AG10803 (cell line): ENCODE measurements at regions not wholly inside any gene's neighbourhood (a gene's known extent, or its start where the extent isn't known, plus 50 kb on each side); places are given as distances from the start of the nearest gene placed in this dataset.

ENCODE experiments used
- DNase-seq: peaks from one replicate; pipeline ENCODE4 v3.0.0; 2010; ENCODE audit warnings: low read depth
- H3K4me3 ChIP-seq: 2 replicates; pipeline ENCODE4 v1.5.1; 2011; ENCODE audit warnings: mild to moderate bottlenecking, low read length, control low read depth
- TF ChIP-seq, protein P1 (sequence below): conservative IDR thresholded peaks from 2 replicates; pipeline ENCODE4 v1.5.1; 2011; ENCODE audit warnings: mild to moderate bottlenecking, low read length, control low read depth, inconsistent platforms

DNA sequence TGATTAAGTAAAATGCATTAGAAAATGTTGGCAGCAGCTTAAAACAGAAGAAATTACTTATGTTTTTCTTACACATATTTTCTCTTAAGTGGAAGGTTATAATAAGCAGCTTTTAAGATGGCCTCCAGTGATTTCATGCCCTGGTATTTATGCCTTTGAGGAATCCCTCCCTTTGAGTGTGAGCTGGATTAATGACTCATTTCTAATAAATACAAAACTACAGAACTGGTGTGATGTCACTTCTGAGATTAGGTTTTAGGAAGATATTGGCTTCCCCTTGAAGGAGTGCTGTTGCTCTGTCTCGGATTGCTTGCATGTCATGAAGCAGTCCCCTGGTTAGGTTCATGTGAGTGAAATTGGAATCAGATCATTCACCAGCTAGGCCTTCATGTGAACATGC, 143.2 kb upstream of the EPHA7 start:
- no peak for DNase-seq
- TF ChIP-seq, protein P1, sequence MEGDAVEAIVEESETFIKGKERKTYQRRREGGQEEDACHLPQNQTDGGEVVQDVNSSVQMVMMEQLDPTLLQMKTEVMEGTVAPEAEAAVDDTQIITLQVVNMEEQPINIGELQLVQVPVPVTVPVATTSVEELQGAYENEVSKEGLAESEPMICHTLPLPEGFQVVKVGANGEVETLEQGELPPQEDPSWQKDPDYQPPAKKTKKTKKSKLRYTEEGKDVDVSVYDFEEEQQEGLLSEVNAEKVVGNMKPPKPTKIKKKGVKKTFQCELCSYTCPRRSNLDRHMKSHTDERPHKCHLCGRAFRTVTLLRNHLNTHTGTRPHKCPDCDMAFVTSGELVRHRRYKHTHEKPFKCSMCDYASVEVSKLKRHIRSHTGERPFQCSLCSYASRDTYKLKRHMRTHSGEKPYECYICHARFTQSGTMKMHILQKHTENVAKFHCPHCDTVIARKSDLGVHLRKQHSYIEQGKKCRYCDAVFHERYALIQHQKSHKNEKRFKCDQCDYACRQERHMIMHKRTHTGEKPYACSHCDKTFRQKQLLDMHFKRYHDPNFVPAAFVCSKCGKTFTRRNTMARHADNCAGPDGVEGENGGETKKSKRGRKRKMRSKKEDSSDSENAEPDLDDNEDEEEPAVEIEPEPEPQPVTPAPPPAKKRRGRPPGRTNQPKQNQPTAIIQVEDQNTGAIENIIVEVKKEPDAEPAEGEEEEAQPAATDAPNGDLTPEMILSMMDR = no peak
- H3K4me3 ChIP-seq = no peak overlapping the region

DNA sequence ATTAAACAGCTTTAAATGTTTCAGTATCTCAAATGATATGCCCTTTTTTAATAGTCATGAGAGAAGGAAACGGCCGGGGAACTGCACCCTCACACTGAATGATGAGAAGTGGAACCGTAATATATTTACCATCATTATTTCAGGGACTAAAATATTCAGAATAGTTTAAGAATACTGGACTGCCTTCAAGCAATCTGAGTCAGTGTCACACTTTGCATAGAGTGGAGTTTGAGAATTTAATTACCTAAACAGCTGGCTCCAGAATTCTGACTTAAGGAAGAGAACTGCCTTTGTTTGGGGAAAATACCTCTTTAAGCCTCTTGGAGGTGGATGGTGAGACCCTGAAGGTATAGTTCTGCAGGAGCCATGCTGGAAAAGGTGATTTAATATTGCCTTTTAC, 135.9 kb upstream of the EPHA7 start:
- no peak for DNase-seq
- H3K4me3 ChIP-seq = no peak overlapping the region
- TF ChIP-seq, protein P1 = no peak

DNA sequence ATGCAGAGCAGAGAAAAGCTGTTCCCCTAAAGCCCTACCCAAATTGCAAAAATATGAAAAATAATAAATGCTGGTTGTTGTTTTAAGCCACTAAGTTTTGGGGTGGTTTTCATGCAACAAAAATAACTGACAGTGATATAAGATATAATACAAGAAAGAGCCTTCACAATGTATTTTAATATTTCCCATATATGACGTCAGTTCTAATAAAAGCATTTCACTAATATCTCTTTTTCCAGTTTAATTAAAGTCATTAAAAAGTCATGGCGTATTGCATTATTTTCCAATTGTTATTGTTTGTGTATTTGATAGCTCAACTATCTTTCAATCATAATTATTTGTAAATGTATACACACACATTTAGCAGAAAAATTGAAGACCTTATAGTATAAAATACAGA, 134.7 kb upstream of the EPHA7 start:
- no peak for DNase-seq
- H3K4me3 ChIP-seq = no peak overlapping the region
- TF ChIP-seq, protein P1 = no peak

DNA sequence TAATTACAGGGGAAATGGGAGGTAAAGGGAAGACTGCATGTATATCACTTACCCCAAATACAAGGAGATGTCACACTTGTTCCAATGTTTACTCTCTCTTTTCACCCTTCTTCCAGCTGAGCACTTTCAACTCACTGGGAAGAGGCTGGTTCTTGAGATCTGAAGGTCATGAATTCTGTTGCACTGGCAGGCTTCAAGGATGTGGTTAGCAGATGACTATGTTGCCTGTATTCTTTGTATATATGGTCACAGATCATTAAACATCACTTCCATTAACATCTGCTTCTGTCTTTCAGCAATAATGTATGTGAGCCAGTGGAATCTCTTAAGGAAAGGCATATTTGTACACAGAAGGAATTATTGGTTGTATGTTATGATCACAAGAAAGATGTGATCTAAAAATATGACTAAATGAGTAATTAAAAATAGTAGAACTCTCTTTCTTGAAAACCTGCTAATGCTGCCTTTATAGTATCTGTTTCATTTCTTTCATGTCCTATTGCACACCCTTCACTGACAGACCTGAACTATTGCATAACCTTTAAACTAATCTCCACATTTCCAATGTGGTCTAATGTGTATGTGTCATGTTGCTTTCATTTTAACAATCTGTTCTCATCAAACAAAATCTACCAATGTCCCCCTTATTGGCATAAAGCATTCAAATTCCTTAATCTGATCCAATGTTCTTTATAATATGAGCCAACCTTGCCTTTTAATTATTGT, 131.4 kb upstream of the EPHA7 start:
- DNase-seq = no peak
- TF ChIP-seq, protein P1 = no peak
- no peak overlapping the region for H3K4me3 ChIP-seq

DNA sequence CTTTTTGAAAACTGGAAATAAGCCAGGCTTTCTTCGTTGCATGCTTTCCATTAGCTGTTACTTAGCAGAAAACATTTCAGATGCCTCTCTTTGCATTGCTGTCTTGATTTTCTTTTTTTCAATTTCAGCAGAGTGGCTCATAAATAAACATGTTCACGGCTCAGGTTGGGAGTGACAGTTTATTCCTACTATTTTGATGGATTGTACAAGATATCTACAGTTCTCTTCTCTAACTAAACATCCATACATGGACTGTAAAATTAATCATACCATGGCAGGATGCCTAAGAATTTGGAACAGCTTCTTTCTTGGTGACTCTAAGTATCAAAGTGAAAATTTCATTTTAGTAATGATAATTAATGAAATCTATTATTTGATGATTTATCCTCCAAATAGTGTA, 130.5 kb upstream of the EPHA7 start:
- TF ChIP-seq, protein P1 = no peak
- DNase-seq = no peak
- H3K4me3 ChIP-seq = no peak overlapping the region

DNA sequence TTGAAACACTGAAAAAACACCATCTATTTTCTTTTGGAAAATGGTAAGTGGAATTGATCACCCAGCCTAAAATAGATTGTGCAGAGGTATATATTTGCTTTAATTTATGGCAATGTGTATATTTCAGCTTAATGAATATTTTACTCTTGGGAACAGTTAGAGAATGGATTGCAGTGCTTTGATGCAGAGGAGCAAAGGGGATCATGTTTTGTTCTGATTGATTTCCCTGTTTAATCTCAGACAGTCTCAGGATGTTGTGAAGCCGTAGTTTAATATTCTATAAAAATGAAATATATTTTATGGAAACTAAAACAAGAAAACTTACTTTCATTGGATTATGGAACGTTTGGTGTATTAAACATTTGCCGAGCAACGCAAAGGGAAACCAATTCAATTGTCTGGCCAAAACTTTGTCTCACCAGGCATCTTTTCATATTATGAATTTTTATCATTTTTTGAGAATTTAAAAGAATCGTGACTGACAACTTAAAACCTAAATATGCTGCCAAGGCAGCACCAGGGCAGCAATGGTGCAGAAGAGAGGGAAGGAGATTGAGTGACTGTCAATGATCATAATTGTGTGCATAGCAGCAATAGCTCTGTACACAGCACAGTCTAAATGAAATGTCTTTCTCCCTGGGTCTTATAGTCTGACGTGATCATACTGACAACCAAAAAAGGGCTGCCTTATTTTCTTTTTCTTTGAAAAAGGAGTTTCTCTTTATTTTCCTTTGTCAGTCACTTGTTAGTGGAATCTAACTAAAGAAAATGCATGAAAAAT, 105.5 kb upstream of the EPHA7 start:
- DNase-seq = no peak
- H3K4me3 ChIP-seq = no peak overlapping the region
- TF ChIP-seq, protein P1 = no peak

DNA sequence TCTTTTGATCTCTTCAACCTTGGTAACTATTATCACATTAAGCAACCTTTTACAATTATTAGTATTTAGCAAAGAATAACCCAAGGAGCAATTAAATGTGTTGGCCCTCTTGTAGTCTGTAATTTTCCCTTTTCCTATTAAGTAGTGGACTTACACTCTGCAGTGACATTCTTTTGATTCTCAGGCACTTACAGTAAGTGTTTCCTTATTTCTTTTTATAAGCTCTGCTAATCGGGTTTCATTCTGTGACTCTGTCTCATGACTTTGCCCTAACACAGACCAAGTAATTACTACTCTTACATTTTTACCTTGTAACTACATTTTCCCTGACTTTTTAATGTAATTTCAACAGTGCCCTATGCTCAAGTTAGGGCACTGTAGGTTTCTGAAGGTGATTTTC, 104.0 kb upstream of the EPHA7 start:
- no peak overlapping the region for H3K4me3 ChIP-seq
- DNase-seq = no peak
- TF ChIP-seq, protein P1 = no peak
